ENCODE measurements at regions not wholly inside any gene's neighbourhood (a gene's known extent, or its start where the extent isn't known, plus 50 kb on each side); places are given as distances from the start of the nearest gene placed in this dataset.

GRCh38 chr4:176400816-176401461 is 81.2 kb downstream of the SPCS3 start:
- TF ChIP-seq POLR2A (IDR thresholded peaks at IDR 0.05) = no peak
- no peak for TF ChIP-seq CTCF (IDR thresholded peaks at IDR 0.05)
- no peak for TF ChIP-seq POLR2AphosphoS5 (IDR thresholded peaks at IDR 0.05)
- no peak for TF ChIP-seq EP300 (IDR thresholded peaks at IDR 0.05)
